Activated T-helper 2 cell treated with anti-CD3 and anti-CD28 coated beads, Interferon-gamma antibody, Interleukin-2, Interleukin-4, amounts not matched to agents 10 μg/mL and 5 μg/mL and 100 μg/mL, durations not matched to agents 14 hours and 24 hours and 36 hours (primary cell): ENCODE measurements at regions not wholly inside any gene's neighbourhood (a gene's known extent, or its start where the extent isn't known, plus 50 kb on each side); places are given as distances from the start of the nearest gene placed in this dataset.

Experiments
- DNase-seq: peaks from one replicate; pipeline ENCODE4 v3.0.0; 2021; ENCODE audit warnings: low spot score
- H3K27ac Mint-ChIP-seq: one replicate; pipeline ENCODE4 v1.8.0; 2021; ENCODE audit warnings: mixed read lengths
- H3K27me3 Mint-ChIP-seq: one replicate; pipeline ENCODE4 v1.8.0; 2021; ENCODE audit warnings: low read depth, mixed read lengths
- H3K36me3 Mint-ChIP-seq: one replicate; pipeline ENCODE4 v1.8.0; 2021; ENCODE audit warnings: low read depth, mixed read lengths
- H3K4me1 Mint-ChIP-seq: one replicate; pipeline ENCODE4 v1.8.0; 2021; ENCODE audit warnings: low read depth, mixed read lengths
- H3K4me3 Mint-ChIP-seq: one replicate; pipeline ENCODE4 v1.8.0; 2021; ENCODE audit warnings: low read depth, mild to moderate bottlenecking, moderate library complexity, mixed read lengths
- H3K9me3 Mint-ChIP-seq: one replicate; pipeline ENCODE4 v1.8.0; 2021; ENCODE audit warnings: mixed read lengths
- intact Hi-C: fragments of 100-400 bp; cut with micrococcal nuclease; formaldehyde crosslinking; loops from one replicate; pipeline ENCODE4 v1.15.1; 2023

DNA sequence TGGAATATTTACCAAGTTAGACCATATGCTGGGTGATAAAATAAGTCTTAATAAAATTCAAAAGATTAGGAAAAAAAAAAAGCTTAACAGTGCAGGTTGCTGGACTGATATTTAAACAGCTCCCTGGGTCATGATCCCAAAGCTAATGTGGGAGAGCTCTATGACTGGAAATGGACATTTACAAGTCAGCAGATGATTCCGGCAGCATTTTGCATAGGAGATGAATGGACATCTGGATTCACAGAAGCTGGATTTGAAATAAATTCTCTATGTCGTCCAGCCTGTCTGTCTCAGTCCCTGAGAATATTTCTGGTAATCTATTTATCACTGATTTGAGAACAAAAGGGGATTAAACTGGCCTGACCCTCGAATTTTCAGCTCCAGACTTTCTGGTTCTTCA is 52.3 kb upstream of the KLHL25 start:
- no peak for DNase-seq
- Mint-ChIP-seq H3K9me3 (no peaks in the 10 kb centered on the region), H3K27me3 (peaks cover 35% of the 10 kb centered on the region), H3K27ac (no peak overlapping the region), H3K36me3 (no peaks in the 10 kb centered on the region), H3K4me1 (no peaks in the 10 kb centered on the region), H3K4me3 (no peak overlapping the region)
- intact Hi-C loops, result no loop called here

- Mint-ChIP-seq H3K27ac (no peak overlapping the region), H3K27me3 (peaks cover 37% of the 10 kb centered on the region), H3K4me1 (peaks cover 2% of the 10 kb centered on the region), H3K9me3 (no peaks in the 10 kb centered on the region), H3K4me3 (no peak overlapping the region), H3K36me3 (no peaks in the 10 kb centered on the region)
- no peak for DNase-seq
- intact Hi-C loops, result loop anchor here (10.0 kb wide), 1 partner anchor 385 kb away; no protein-coding TSS in a partner anchor
These were observed 55.2 kb upstream of the KLHL25 start for GRCh38 chr15:85849946-85850345.

GRCh38 chr15:85852969-85853368 is 58.2 kb upstream of the KLHL25 start:
- Mint-ChIP-seq H3K27me3 (peaks cover 33% of the 10 kb centered on the region), H3K4me3 (no peak overlapping the region), H3K36me3 (no peaks in the 10 kb centered on the region), H3K4me1 (peaks cover 2% of the 10 kb centered on the region), H3K27ac (no peak overlapping the region), H3K9me3 (no peaks in the 10 kb centered on the region)
- no peak for DNase-seq
- intact Hi-C loops, result loop anchor here (10.0 kb wide), 1 partner anchor 382 kb away; no protein-coding TSS in a partner anchor

DNA sequence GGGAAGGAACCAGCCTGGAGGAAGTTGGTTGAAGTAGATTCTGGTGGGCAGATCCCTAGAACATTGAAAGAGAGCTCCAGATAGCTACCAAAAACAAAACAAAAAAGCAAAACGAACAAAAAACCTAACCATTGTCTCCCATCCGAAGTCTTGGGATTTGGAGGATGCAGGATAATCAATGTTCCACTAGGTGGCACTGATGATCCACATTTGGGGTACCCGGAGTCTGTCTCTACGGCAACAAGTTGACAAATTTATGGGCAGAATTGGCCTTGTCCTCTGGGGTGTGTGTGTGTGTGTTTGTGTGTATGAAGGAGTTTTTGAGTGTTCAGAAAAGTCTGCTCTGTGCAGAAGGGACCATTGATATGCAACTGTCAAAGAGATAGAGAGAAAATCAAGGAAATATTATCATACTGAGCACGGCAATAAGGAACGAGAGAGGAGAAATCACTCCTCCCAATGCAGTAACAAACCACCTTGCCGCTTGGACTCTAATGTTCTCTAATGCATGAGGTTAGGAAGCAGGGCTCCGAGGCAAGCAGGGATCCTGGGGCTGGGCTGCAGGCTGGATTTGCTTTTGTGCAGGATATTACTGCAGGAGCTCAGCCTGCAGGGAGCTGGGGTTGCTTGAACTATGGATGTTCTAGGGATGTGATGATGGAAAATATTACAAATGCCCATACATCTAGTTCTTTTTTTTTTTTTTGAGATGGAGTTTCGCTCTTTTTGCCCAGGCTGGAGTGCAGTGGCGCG is 59.8 kb upstream of the KLHL25 start:
- peak; percentile 32 for DNase-seq
- intact Hi-C loops, result loop anchor here (10.0 kb wide), 1 partner anchor 380 kb away; no protein-coding TSS in a partner anchor
- H3K36me3 Mint-ChIP-seq, result no peaks in the 10 kb centered on the region
- peaks cover 33% of the 10 kb centered on the region for H3K27me3 Mint-ChIP-seq
- peaks cover 6% of the 10 kb centered on the region for H3K4me1 Mint-ChIP-seq
- H3K27ac Mint-ChIP-seq, result no peak overlapping the region
- no peak overlapping the region for H3K4me3 Mint-ChIP-seq
- H3K9me3 Mint-ChIP-seq, result no peaks in the 10 kb centered on the region

DNA sequence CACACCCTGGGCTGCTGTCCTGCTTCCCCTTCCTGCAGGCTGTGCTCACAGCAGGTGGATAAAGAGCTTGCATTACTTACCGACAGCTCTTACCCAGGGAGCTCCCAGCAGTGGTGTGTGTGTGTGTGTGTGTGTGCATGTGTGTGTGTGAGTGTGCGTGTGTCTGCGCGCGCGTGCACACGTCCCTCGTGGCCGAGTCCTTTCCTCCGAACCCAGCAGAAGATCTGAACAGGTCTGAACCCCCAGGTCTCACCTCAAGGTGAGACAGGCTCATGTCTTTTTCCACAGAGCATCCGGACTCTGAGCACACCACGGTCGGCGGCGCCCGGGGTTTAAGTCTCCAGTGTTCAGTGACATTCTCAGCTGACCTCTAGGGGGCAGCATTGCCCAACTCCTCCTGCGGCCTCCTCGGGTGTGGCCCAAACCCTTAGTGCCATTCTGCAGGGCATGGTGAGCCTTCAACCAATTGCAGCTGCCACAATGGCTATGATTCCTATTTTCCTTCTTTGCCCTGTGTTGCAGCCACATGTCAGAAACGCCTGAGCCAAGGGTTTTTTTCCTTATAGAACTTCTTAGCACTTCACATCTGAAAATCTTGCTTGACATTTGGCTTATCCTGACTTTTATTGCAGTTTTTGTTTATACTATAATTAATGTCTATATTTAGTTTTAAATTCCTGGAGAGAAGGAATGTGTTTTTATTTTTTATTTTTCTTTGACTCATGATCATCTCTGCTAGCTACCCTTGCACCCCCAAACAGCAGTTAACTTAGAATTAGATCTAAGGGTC is 64.1 kb upstream of the KLHL25 start:
- intact Hi-C loops, result loop anchor here (10.0 kb wide), 1 partner anchor 376 kb away; no protein-coding TSS in a partner anchor
- H3K4me1 Mint-ChIP-seq, result peaks cover 6% of the 10 kb centered on the region
- DNase-seq, result peak; percentile 61
- no peak overlapping the region for H3K27ac Mint-ChIP-seq
- H3K36me3 Mint-ChIP-seq, result no peaks in the 10 kb centered on the region
- H3K4me3 Mint-ChIP-seq, result peak overlapping the region; percentile 47
- H3K27me3 Mint-ChIP-seq, result peaks cover 28% of the 10 kb centered on the region
- no peaks in the 10 kb centered on the region for H3K9me3 Mint-ChIP-seq

DNA sequence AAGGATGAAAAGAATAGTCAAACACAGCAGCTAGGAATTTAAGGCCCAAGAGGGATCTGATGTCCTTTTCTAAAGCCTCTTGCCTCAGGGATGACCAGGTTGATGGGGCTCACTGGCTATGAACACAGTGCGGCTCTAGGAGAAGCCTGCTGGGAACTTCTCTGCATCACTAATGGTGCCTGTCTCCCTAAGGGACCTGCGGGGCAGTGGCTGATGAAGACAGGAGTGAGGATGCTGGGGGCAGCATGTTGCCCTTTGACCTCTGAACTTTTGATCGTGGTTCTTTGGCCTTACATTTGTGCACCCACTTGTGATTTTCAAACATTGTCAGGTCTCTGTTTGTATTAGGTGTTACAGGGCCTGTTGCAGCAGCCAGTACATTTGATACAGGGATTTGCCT is 64.9 kb upstream of the KLHL25 start:
- H3K9me3 Mint-ChIP-seq, result no peaks in the 10 kb centered on the region
- H3K36me3 Mint-ChIP-seq, result no peaks in the 10 kb centered on the region
- peaks cover 5% of the 10 kb centered on the region for H3K4me1 Mint-ChIP-seq
- no peak for DNase-seq
- intact Hi-C loops, result loop anchor here (10.0 kb wide), 1 partner anchor 375 kb away; no protein-coding TSS in a partner anchor
- H3K4me3 Mint-ChIP-seq, result no peak overlapping the region
- H3K27me3 Mint-ChIP-seq, result peaks cover 25% of the 10 kb centered on the region
- no peak overlapping the region for H3K27ac Mint-ChIP-seq

DNA sequence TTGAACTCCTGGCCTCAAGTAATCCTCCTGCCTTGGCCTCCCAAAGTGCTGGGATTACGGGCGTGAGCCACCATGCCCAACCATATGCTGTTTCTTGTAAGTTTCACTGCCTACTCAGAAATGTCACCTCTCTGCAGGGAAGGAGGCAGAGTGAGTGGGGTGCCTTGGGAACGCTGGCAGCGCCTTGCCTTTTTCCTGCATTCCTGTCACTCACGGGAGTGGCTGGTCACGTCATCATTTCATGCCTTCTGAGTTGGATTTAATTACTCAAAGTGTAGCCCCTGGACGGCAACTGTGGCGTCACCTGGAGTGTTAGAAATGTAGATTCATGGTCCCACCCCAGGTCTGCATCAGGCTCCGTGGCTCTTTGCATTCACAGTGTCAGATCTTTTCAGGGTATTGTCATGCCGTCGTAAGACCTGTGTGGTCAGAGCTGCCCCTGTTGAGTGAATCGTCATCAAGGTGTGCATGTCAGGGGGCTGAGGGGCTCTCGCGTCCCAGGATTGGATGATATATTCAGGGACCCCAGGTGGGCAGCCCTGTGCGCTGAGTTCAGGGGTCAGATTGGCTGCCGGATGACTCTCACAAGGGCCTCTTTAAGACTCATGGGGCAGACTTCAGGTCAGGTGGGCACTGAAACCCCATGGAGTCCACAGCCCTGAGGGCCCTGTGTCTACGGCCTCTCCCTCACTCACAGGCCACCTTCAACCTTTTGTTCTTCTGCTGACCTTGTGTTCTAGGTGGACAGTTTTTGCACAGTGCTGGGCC is 65.9 kb upstream of the KLHL25 start:
- Mint-ChIP-seq H3K27ac (no peak overlapping the region), H3K4me3 (no peak overlapping the region), H3K4me1 (peaks cover 5% of the 10 kb centered on the region), H3K27me3 (peaks cover 27% of the 10 kb centered on the region), H3K9me3 (no peaks in the 10 kb centered on the region), H3K36me3 (no peaks in the 10 kb centered on the region)
- DNase-seq, result no peak
- intact Hi-C loops, result no loop called here

DNA sequence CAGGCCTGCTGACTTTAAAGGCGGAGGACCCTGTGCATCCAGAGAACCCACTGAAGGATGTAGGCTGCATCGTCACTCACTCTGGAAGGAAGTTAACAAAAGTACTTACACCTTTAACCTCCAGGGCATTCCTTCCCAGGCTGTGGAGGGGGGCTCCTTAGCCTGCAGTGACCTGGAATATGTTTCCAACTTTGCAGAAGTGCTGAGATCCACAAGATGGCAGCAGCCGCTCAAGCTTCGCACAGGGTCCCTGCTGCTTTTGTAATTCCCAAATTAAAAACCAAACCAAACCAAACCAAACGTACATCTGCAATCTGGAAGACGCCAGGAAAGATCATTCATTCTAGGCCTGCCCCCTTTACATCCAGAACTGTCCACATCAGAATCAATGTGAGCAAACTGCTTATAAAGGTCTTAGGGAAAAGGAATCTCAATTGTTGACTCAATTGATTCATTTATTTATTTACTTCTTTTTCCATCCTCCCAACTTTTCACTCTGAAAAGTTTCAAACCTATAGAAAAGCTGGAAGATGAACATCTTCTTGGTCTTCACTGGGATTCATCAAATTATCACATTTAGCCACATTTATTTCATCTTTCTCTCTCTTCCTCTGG is 70.5 kb upstream of the KLHL25 start:
- no peaks in the 10 kb centered on the region for H3K4me1 Mint-ChIP-seq
- no peaks in the 10 kb centered on the region for H3K9me3 Mint-ChIP-seq
- H3K27ac Mint-ChIP-seq, result no peak overlapping the region
- peaks cover 15% of the 10 kb centered on the region for H3K27me3 Mint-ChIP-seq
- no peak overlapping the region for H3K4me3 Mint-ChIP-seq
- no peaks in the 10 kb centered on the region for H3K36me3 Mint-ChIP-seq
- intact Hi-C loops, result no loop called here
- DNase-seq, result no peak

DNA sequence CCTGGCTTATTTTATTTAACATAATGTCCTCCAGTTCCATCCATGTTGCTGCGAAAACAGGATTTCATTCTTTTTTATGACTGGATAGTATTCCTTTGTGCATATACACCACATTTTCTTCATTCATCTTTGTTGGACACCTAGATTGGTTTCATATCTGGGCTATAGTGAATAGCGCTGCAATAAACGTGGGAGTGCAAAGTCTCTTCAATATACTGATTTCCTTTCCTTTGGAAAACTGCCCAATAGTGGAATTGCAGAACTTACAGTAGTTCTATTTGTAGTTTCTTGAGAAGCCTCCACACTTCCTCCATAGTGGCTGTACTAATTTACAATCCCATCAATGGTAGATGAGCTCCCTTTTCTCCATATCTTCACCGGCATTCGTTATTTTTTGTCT is 72.5 kb upstream of the KLHL25 start:
- Mint-ChIP-seq H3K9me3 (no peaks in the 10 kb centered on the region), H3K4me3 (no peak overlapping the region), H3K27me3 (peaks cover 15% of the 10 kb centered on the region), H3K4me1 (no peaks in the 10 kb centered on the region), H3K27ac (no peak overlapping the region), H3K36me3 (no peaks in the 10 kb centered on the region)
- intact Hi-C loops, result no loop called here
- no peak for DNase-seq

DNA sequence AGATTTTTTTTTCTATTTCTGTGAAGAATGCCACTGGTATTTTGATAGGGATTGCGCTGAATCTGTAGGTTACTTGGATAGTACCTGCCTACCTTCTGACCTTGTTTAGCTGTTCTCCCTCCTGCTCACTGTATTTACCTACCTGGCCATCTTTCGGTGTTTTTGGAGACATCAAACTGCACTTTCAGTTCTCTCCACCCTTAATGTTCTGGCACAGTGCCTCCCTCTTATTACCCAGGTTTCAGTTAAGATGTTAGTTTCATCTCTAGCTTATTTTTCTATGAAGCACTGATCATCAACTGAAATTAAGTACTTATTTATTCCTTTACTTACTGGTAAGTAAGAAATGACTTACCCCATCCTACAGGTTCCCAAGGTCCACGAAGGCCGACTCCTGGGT is 74.4 kb upstream of the KLHL25 start:
- Mint-ChIP-seq H3K27ac (no peak overlapping the region), H3K9me3 (no peaks in the 10 kb centered on the region), H3K36me3 (no peaks in the 10 kb centered on the region), H3K4me3 (no peak overlapping the region), H3K27me3 (peaks cover 15% of the 10 kb centered on the region), H3K4me1 (no peaks in the 10 kb centered on the region)
- no peak for DNase-seq
- intact Hi-C loops, result no loop called here

DNA sequence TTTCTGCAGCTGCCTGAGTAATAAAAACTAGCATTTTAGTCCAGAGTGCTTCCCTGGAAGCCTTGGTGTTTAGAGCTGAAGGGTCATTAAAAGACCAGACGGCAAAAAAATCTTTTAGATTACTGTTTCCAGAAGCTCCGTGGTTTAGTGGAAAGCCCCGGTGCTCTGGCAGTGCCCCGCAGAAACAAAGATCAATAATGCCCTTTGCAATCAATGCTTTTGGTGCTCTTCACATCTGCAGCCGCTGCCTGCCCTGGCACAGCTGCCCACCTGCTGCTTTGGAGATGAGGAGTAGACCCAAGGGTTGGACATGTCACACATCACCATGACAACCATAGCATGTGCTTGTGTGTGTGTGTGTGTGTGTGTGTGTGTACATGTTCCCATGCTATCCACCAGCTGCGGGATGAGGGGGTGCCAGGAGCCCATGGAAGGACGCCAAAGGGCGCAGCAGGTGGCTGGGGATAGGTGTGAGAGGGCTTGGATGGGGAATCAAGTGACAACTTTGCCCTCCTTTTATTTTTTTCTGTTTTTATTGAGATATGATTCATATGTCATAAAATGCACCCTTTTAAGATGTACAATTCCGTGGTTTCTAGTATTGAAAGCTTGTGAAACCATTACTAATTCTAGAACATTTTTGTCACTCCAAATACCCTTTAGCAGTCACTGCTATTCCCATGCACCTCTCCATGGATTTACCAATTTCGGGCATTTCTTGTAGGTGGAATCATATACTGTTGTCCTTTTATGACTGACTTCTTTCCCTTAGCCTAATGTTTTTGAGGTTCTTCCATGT is 75.7 kb upstream of the KLHL25 start:
- Mint-ChIP-seq H3K27ac (no peak overlapping the region), H3K4me3 (no peak overlapping the region), H3K4me1 (no peaks in the 10 kb centered on the region), H3K27me3 (peaks cover 14% of the 10 kb centered on the region), H3K36me3 (no peaks in the 10 kb centered on the region), H3K9me3 (no peaks in the 10 kb centered on the region)
- DNase-seq, result no peak
- intact Hi-C loops, result no loop called here

DNA sequence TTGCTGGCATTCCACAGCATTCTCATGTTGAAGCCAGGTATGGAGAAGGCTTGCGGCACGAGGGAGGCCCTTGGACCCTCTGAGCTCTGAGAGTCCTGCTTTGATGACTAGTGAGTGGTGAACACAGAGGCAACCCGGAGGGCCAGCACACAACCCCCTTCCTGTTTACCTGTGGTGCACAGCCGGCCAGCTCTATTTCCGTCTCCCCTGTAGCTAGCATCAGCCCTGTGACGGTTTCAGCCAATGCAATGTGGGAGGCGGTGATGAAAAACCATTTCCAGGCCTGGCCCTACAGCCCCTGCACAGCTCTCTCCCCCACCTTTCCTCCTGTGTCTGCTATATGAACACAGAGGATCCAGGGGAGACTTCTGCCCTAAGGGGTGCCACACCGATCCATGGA is 76.8 kb upstream of the KLHL25 start:
- H3K4me1 Mint-ChIP-seq, result no peaks in the 10 kb centered on the region
- no peak overlapping the region for H3K27ac Mint-ChIP-seq
- no peak for DNase-seq
- no peaks in the 10 kb centered on the region for H3K36me3 Mint-ChIP-seq
- intact Hi-C loops, result no loop called here
- no peak overlapping the region for H3K4me3 Mint-ChIP-seq
- H3K9me3 Mint-ChIP-seq, result no peaks in the 10 kb centered on the region
- H3K27me3 Mint-ChIP-seq, result peaks cover 19% of the 10 kb centered on the region
